ENCODE measurements at regions not wholly inside any gene's neighbourhood (a gene's known extent, or its start where the extent isn't known, plus 50 kb on each side); places are given as distances from the start of the nearest gene placed in this dataset.

DNA sequence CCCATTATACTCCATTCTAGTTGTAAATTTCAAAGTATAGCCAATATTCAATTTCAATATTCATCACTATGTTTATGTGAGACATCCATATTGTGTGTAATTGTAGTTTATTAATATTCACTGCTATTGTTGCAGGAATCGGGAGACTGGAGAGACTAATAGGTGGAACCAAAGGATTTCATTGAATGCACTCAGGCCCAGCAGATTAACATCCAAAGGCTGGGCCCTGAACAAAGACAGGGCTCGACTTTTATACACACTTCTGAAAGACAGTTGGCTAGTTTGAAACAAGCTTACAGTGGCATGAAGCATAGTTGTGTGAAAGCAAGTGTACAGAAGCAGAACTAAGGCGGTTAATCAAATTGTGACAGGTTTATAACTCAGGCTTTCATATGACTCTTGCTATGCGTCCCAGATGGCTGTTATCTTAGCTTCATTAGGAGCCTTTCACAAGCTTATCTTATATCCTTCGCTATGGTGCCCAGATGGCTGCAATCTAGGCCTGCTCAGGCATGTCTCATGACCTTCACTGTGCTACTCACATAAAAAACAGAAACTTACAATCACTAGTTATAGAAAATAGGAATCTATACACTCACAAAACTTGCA, 1038.8 kb upstream of the EPHA6 start:
- TF ChIP-seq ZNF274 (IDR thresholded peaks at IDR 0.05; ENCODE audit: low read depth, low read length): no peak
- TF ChIP-seq POLR2A (IDR thresholded peaks at IDR 0.05; ENCODE audit: borderline replicate concordance, extremely low read depth, insufficient read depth, insufficient read length): no peak
